ENCODE measurements at regions not wholly inside any gene's neighbourhood (a gene's known extent, or its start where the extent isn't known, plus 50 kb on each side); places are given as distances from the start of the nearest gene placed in this dataset.

DNA sequence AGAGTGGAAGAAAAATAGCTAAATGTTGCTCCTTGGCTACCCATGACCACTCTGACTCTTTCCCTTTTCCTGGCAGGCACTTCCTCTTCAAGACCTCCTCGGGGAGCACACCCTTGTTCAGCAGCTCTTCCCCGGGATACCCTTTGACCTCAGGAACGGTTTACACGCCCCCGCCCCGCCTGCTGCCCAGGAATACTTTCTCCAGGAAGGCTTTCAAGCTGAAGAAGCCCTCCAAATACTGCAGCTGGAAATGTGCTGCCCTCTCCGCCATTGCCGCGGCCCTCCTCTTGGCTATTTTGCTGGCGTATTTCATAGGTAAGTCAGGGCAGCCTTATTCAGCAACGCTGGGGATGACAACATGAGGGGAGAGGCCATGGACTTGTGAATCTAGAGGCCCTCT lies 298.6 kb upstream of the WWC1 start:
- peaks cover 26% of the 10 kb centered on the region for H3K36me3 ChIP-seq (ENCODE audit: insufficient read depth, low read length)
- no peak overlapping the region for H3K4me3 ChIP-seq (ENCODE audit: low read length)
- no peaks in the 10 kb centered on the region for H3K27me3 ChIP-seq (ENCODE audit: insufficient read depth, low read length)
- H3K4me1 ChIP-seq (ENCODE audit: insufficient read depth, low read length) = no peaks in the 10 kb centered on the region
- H3K9me3 ChIP-seq (ENCODE audit: low read length) = no peaks in the 10 kb centered on the region
- no peak overlapping the region for H2AFZ ChIP-seq (ENCODE audit: low read depth, low read length)

GRCh38 chr5:167993771-167994170 lies 297.7 kb upstream of the WWC1 start:
- Histone ChIP-seq H3K9me3 (ENCODE audit: low read length) (no peaks in the 10 kb centered on the region), H3K27me3 (ENCODE audit: insufficient read depth, low read length) (no peaks in the 10 kb centered on the region), H2AFZ (ENCODE audit: low read depth, low read length) (no peak overlapping the region), H3K4me3 (ENCODE audit: low read length) (no peak overlapping the region), H3K4me1 (ENCODE audit: insufficient read depth, low read length) (no peaks in the 10 kb centered on the region), H3K36me3 (ENCODE audit: insufficient read depth, low read length) (peaks cover 26% of the 10 kb centered on the region)

DNA sequence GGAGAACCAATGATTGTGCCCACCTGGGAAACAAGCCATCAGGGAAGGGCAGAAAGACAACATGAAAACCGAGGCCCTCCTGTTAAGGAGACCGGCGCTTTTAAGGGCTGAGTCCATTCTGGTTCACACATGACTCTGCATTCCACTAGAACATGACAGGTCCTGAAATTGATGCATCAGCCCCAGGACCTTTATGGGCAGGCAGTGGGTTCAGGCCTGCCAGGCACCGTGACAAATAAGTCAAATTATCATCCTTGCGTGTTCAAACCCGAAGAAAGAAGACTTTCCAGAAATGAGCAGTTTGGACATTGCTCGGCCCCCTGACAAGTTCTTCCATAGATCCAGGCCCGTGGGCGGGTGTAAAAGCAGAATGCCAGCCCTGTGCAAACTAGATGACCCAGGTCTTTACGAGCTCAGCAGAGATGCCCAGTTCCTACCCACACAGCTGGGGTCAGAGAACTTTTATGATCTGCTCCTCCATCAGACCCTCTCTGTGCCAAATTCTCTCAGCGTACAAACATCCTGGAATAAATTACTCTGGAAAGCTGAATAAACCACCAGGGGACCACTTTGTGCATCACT lies 295.5 kb upstream of the WWC1 start:
- Histone ChIP-seq H3K4me1 (ENCODE audit: insufficient read depth, low read length) (no peaks in the 10 kb centered on the region), H2AFZ (ENCODE audit: low read depth, low read length) (no peak overlapping the region), H3K9me3 (ENCODE audit: low read length) (no peaks in the 10 kb centered on the region), H3K4me3 (ENCODE audit: low read length) (no peak overlapping the region), H3K36me3 (ENCODE audit: insufficient read depth, low read length) (peaks cover 26% of the 10 kb centered on the region), H3K27me3 (ENCODE audit: insufficient read depth, low read length) (no peaks in the 10 kb centered on the region)

DNA sequence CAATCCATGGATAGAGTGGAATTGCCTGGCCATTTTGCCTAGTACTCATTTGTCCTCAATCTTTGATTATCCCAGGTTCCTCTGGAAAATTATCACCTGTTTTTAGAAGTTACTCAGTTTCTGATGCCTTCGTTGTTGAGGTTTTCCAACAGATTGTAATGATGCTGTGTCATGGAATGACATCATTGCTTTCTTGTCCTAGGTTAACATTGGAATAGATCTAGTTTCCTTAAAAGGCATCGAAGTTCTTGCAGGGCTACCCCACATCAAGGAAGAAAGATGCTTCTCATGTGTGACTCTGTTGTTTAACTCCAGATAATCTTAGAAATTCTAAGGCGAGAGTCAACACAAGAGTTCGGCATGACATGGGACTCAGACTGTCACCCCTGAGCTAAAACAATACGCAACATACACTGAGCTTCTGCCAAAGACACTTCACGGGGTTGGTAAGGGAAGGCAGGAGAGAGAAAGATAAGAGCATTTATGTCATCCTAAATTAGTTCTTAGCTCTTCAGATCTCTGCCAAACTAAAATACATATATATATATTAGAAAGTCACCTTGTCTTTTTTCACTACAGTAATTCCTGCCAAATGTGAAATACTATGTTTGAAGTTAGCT lies 293.2 kb upstream of the WWC1 start:
- no peak overlapping the region for H2AFZ ChIP-seq (ENCODE audit: low read depth, low read length)
- H3K9me3 ChIP-seq (ENCODE audit: low read length) = no peaks in the 10 kb centered on the region
- H3K4me3 ChIP-seq (ENCODE audit: low read length) = no peak overlapping the region
- H3K36me3 ChIP-seq (ENCODE audit: insufficient read depth, low read length) = peaks cover 21% of the 10 kb centered on the region
- no peaks in the 10 kb centered on the region for H3K27me3 ChIP-seq (ENCODE audit: insufficient read depth, low read length)
- no peaks in the 10 kb centered on the region for H3K4me1 ChIP-seq (ENCODE audit: insufficient read depth, low read length)

- Histone ChIP-seq H3K36me3 (ENCODE audit: insufficient read depth, low read length) (peaks cover 12% of the 10 kb centered on the region), H3K9me3 (ENCODE audit: low read length) (no peaks in the 10 kb centered on the region), H3K4me3 (ENCODE audit: low read length) (no peak overlapping the region), H3K4me1 (ENCODE audit: insufficient read depth, low read length) (no peaks in the 10 kb centered on the region), H2AFZ (ENCODE audit: low read depth, low read length) (no peak overlapping the region), H3K27me3 (ENCODE audit: insufficient read depth, low read length) (no peaks in the 10 kb centered on the region)
Measured at GRCh38 chr5:167999182-167999581, 292.3 kb upstream of the WWC1 start.

DNA sequence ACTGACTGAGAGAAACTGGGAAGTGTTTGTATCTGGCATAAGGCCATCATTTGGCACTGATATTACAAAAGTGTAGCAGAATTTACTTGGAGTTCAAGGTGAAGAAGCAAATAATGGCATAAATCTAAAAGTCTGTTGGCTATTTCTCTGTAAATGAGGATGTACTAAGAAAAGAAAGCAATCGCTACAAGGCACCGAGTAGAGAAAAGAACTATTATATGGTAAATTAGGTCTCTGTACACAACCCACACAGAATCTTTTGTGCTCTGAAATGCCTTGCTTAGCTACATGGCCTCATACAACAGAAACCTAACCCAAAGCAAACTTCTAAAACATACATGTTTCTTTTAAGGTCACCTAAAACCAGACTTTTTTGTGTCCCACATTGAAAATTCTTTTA lies 290.1 kb upstream of the WWC1 start:
- H3K4me3 ChIP-seq (ENCODE audit: low read length) = no peak overlapping the region
- no peaks in the 10 kb centered on the region for H3K27me3 ChIP-seq (ENCODE audit: insufficient read depth, low read length)
- H3K4me1 ChIP-seq (ENCODE audit: insufficient read depth, low read length) = no peaks in the 10 kb centered on the region
- no peaks in the 10 kb centered on the region for H3K36me3 ChIP-seq (ENCODE audit: insufficient read depth, low read length)
- no peak overlapping the region for H2AFZ ChIP-seq (ENCODE audit: low read depth, low read length)
- H3K9me3 ChIP-seq (ENCODE audit: low read length) = no peaks in the 10 kb centered on the region

- Histone ChIP-seq H3K9me3 (ENCODE audit: low read length) (no peaks in the 10 kb centered on the region), H3K27me3 (ENCODE audit: insufficient read depth, low read length) (no peaks in the 10 kb centered on the region), H2AFZ (ENCODE audit: low read depth, low read length) (no peak overlapping the region), H3K36me3 (ENCODE audit: insufficient read depth, low read length) (no peaks in the 10 kb centered on the region), H3K4me3 (ENCODE audit: low read length) (no peak overlapping the region), H3K4me1 (ENCODE audit: insufficient read depth, low read length) (no peaks in the 10 kb centered on the region)
Measured at GRCh38 chr5:168002116-168002515, 289.3 kb upstream of the WWC1 start.

- no peak overlapping the region for H2AFZ ChIP-seq (ENCODE audit: low read depth, low read length)
- H3K36me3 ChIP-seq (ENCODE audit: insufficient read depth, low read length) = no peaks in the 10 kb centered on the region
- H3K9me3 ChIP-seq (ENCODE audit: low read length) = no peaks in the 10 kb centered on the region
- H3K4me3 ChIP-seq (ENCODE audit: low read length) = no peak overlapping the region
- H3K27me3 ChIP-seq (ENCODE audit: insufficient read depth, low read length) = no peaks in the 10 kb centered on the region
- H3K4me1 ChIP-seq (ENCODE audit: insufficient read depth, low read length) = no peaks in the 10 kb centered on the region
Measured at GRCh38 chr5:168005093-168005492, 286.4 kb upstream of the WWC1 start.

DNA sequence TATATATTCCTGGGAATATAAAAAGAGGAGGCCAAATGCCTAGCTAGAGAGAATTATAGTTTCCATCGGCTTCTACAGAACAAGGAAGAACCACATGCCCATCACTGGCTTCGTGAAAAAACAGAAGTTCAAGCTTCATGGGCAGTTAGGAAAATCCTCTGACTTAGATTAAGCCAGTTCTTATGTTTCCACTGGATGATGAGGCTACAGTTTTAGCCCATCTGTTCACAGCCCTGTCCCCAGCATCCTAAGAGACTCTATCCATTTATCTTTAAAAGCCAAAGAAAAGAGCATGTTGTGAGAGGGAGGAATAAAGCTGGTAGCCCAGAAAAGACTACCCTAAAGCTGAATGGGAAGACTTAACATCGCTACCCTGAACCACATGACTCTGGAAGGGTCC lies 285.5 kb upstream of the WWC1 start:
- Histone ChIP-seq H3K36me3 (ENCODE audit: insufficient read depth, low read length) (no peaks in the 10 kb centered on the region), H2AFZ (ENCODE audit: low read depth, low read length) (no peak overlapping the region), H3K4me1 (ENCODE audit: insufficient read depth, low read length) (no peaks in the 10 kb centered on the region), H3K9me3 (ENCODE audit: low read length) (no peaks in the 10 kb centered on the region), H3K27me3 (ENCODE audit: insufficient read depth, low read length) (no peaks in the 10 kb centered on the region), H3K4me3 (ENCODE audit: low read length) (no peak overlapping the region)

DNA sequence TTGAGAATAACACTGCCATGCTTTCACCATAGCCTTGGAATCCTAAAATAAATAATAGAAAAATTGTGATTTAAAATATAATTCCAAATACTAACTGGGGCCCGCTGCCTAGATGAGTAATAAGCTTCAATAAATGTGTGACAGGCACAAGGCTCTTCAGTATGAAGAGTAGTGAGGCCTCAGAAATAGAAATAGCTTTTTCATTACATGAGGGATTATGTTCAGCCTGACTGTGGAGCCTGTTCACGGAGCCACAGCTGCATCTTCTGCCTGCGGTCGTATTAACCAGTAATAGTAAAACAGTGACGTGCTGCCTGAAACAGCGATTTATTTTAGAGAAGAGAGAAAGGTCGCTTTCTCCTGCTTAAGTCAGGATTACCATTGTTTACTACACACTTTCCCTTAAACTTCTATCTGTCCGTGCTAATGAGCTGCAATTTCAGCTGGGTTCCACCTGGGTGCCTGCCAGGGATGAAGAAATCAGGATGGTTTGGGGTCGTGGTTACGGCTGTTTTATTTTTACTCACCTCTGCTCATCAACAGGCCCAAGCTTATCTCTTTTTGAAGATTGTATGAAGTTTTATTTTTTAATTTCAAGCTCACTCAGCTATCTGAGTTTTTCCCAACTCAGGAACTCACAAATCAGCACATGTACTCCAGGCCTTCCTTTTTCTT lies 284.9 kb upstream of the WWC1 start:
- Histone ChIP-seq H3K4me1 (ENCODE audit: insufficient read depth, low read length) (no peaks in the 10 kb centered on the region), H3K9me3 (ENCODE audit: low read length) (no peaks in the 10 kb centered on the region), H3K27me3 (ENCODE audit: insufficient read depth, low read length) (no peaks in the 10 kb centered on the region), H2AFZ (ENCODE audit: low read depth, low read length) (no peak overlapping the region), H3K4me3 (ENCODE audit: low read length) (no peak overlapping the region), H3K36me3 (ENCODE audit: insufficient read depth, low read length) (no peaks in the 10 kb centered on the region)

DNA sequence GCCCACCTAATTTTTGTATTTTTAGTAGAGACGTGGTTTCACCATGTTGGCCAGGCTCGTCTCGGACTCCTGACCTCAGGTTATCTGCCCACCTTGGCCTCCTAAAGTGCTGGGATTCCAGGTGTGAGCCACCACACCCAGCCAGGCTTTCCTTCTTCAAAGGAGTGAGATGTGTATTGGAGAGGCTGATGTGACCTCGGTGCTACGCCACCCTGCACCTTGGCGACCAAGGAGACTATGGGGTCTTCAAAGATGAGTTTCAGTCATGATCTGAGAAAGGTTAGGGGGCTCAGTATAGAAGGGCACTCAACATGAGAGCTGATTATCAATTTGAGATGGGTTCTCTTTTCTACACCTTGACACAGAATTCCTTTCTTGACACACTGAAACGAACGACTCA lies 284.2 kb upstream of the WWC1 start:
- Histone ChIP-seq H3K9me3 (ENCODE audit: low read length) (no peaks in the 10 kb centered on the region), H3K4me1 (ENCODE audit: insufficient read depth, low read length) (no peaks in the 10 kb centered on the region), H3K4me3 (ENCODE audit: low read length) (no peak overlapping the region)

GRCh38 chr5:168008555-168008954 lies 282.9 kb upstream of the WWC1 start:
- H3K4me1 ChIP-seq (ENCODE audit: insufficient read depth, low read length) = peaks cover 2% of the 10 kb centered on the region
- no peaks in the 10 kb centered on the region for H3K36me3 ChIP-seq (ENCODE audit: insufficient read depth, low read length)
- no peaks in the 10 kb centered on the region for H3K9me3 ChIP-seq (ENCODE audit: low read length)
- no peak overlapping the region for H3K4me3 ChIP-seq (ENCODE audit: low read length)
- H3K27me3 ChIP-seq (ENCODE audit: insufficient read depth, low read length) = no peaks in the 10 kb centered on the region
- no peak overlapping the region for H2AFZ ChIP-seq (ENCODE audit: low read depth, low read length)

More for the DNA sequence above, 284.2 kb upstream of the WWC1 start:
- Histone ChIP-seq H3K27me3 (ENCODE audit: insufficient read depth, low read length) (no peaks in the 10 kb centered on the region), H3K36me3 (ENCODE audit: insufficient read depth, low read length) (no peaks in the 10 kb centered on the region), H2AFZ (ENCODE audit: low read depth, low read length) (no peak overlapping the region)

DNA sequence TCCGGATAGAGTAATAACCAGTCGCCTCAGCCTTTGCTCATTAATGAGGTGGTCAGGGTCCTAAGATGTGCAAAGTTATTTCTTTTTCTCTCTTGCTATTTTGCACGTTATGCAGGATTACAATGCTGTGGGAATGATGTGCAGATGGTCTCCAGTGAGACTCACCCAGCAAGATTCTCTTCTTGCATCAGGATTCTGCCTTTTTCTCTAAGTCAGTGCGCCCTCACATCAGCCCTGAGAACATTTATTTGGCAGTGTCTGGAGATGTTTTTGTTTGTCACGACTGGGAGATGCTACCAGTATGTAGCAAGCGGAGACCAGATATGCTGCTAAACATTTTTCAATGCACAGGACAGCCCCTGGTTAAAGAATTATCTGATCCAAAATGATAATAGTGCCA lies 280.3 kb upstream of the WWC1 start:
- Histone ChIP-seq H2AFZ (ENCODE audit: low read depth, low read length) (no peak overlapping the region), H3K4me1 (ENCODE audit: insufficient read depth, low read length) (peaks cover 10% of the 10 kb centered on the region), H3K36me3 (ENCODE audit: insufficient read depth, low read length) (peaks cover 2% of the 10 kb centered on the region), H3K27me3 (ENCODE audit: insufficient read depth, low read length) (no peaks in the 10 kb centered on the region), H3K4me3 (ENCODE audit: low read length) (no peak overlapping the region), H3K9me3 (ENCODE audit: low read length) (no peaks in the 10 kb centered on the region)

Measured in neuron (in vitro differentiated cells).